CD4-positive, alpha-beta T cell treated with Interferon alpha-2 for 1 hour (primary cell): ENCODE measurements at regions not wholly inside any gene's neighbourhood (a gene's known extent, or its start where the extent isn't known, plus 50 kb on each side); places are given as distances from the start of the nearest gene placed in this dataset.
"Not testable (repeated sequence)": the region's sequence is repeated elsewhere in the genome, so short reads cannot be mapped to it uniquely, and the experiment has no call there.

Experiments used
- DNase-seq, 2 donors: peaks; one replicate each; pipeline ENCODE4 v3.0.0-alpha.2; 2020 to 2022

GRCh38 chr2:180829261-180829660 lies 151.1 kb upstream of the UBE2E3 start:
- DNase-seq = no peak

DNA sequence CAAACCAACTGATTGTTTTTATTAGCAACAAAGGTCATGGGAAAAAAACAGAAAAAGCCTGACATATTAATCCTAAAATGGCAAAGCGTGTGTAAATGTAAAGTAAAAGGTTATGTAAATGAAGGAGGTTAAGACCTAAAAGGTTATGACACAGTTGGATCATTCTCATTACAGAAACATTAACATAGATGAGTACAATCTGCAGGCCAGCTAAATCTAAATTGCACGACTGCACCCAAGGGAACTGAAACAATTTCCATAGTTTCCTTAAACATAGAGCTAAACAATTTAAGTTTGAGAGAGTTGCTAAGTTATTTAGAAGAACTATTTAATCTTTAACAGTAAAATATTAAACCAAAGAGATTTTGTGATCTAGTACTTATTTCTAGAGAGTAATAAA lies 151.6 kb upstream of the UBE2E3 start:
- no peak for DNase-seq

- no peak for DNase-seq
Observed at GRCh38 chr2:180823546-180824141, 156.8 kb upstream of the UBE2E3 start.

DNA sequence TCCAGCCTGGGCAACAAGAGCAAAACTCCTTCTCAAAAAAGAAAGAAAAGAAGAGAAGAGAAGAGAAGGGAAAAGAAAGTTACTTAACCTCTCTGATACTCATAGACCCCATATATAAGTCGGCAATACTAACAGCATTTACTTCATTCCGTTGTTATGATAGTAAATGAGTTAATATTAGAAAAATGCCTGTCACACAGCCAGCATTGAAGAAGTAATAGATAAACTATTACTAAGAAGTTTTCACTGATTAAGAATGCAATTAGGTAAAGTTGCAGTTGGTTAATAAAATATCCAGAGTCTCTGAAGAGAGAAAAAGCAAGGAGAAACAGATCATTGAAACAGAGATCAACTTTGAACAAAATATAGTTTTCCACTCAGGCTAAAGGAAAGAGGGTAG lies 161.3 kb upstream of the UBE2E3 start:
- DNase-seq = no peak

GRCh38 chr2:180818700-180819099 lies 161.7 kb upstream of the UBE2E3 start:
- not testable (repeated sequence) for DNase-seq

- DNase-seq = no peak
Observed at GRCh38 chr2:180799141-180799540, 181.3 kb upstream of the UBE2E3 start.

GRCh38 chr2:180790891-180791290 lies 189.5 kb upstream of the UBE2E3 start:
- no peak for DNase-seq

DNA sequence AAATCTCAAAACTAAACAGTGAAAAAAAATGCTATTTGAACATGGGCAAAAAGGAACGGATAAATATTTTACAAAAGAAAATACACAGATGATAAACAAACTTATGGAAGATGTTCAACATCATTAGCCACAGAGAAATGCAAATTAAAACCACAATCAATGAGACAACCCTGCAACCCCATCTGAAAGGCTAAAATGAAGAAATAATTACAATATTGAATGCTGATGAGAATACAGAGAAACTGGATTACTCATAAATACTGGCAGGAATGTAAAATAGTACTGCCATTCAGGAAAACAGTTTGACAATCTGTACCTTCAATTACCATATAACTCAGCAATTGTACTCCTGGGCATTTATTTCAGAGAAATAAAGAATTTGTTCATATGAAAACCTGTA lies 193.1 kb upstream of the UBE2E3 start:
- no peak for DNase-seq

GRCh38 chr2:180781276-180781675 lies 199.1 kb upstream of the UBE2E3 start:
- no peak for DNase-seq

- no peak for DNase-seq
Observed at GRCh38 chr2:180778291-180778690, 202.1 kb upstream of the UBE2E3 start.

DNA sequence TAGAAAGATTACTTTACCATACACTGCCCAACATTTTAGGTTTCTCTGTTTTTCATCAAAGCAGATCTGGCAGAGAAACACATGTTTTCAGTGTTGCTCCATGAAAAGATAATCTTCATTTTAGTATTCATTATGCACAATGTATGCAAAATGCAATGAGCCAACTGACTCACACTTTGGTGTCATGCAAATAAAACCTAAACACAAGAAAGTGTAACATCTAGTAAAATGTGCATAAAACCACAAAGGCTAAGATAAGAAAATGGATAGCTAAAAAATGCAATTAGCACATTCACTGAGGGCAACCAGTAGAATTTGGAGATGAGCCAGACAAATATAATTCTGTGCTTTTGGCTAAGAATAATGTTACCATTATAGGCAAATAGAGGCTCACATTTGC lies 203.5 kb upstream of the UBE2E3 start:
- no peak for DNase-seq

- no peak for DNase-seq
Observed at GRCh38 chr2:180775711-180776110, 204.7 kb upstream of the UBE2E3 start.

DNA sequence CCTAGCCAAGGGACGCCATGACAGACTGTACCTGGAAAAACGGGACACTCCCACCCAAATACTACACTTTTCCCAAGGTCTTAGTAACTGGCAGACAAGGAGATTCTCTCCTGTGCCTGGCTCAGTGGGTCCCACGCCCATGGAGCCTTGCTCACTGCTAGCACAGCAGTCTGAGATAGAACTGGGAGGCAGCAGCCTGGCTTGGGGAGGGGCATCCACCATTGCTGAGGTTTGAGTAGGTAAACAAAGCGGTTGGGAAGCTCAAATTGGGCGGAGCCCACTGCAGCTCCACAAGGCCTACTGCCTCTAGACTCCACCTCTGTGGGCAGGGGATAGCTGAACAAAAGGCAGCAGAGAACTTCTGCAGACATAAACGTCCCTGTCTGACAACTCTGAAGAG lies 215.1 kb upstream of the UBE2E3 start:
- DNase-seq = not testable (repeated sequence)

- DNase-seq = no peak
Observed at GRCh38 chr2:180763263-180763989, 217.0 kb upstream of the UBE2E3 start.

GRCh38 chr2:180761224-180761623 lies 219.2 kb upstream of the UBE2E3 start:
- DNase-seq = no peak

DNA sequence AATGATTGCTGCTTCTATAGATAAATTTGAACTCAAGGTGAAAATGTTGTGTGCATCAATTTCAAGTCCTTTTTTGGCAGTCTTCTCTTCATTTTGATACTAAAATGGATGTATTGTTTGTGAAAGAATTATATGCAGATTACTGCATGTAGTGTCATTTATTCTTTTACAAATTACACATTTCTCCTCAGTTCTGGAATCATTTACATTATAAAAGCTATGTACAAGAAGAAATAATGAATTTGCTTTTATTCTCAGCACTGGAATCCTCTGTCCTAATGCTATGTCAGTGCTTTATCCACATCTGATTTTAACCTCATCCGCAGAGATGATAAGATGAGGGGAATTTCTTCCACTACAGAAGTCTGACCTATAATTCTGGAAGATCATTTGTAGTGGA lies 220.8 kb upstream of the UBE2E3 start:
- no peak for DNase-seq

DNA sequence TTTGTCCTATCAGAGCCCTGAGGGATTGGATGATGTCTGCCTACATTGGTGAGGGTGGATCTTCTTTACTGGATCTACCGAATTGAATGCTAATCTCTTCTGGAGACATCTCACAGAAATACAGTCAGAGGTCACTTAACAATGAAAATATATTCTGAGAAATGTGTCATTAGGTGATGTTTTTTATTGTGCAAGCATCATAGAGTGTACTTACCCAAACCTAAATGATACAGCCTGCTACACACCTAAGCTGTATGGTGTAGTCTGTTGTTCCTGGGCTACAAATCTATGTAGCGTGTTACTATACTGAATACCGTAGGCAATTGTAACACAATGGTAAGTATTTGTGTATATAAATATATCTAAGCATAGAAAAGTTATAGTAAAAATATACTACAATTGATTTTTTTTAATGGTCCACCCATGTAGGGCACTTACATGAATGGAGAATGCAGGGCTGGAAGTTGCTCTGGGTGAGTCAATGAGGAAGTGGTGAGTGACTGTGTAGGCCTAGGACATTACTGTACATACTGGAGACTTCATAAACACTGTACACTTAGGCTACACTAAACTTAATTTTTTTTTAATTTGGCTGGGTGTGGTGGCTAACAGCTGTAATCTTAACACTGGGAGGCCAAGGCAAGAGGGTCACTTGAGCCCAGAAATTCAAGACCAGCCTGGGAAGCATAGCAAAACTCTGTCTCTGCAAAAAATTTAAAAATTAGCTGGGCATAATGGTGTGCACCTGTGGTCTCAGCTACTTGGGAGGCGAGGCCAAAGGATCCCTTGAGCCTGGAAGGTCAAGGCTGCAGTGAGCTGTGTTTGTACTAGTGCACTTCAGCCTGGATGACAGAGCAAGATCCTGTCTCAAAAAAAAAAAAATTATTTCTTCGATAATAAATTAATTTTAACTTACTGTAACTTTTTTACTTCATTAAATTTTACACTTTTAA lies 226.3 kb upstream of the UBE2E3 start:
- no peak for DNase-seq

DNA sequence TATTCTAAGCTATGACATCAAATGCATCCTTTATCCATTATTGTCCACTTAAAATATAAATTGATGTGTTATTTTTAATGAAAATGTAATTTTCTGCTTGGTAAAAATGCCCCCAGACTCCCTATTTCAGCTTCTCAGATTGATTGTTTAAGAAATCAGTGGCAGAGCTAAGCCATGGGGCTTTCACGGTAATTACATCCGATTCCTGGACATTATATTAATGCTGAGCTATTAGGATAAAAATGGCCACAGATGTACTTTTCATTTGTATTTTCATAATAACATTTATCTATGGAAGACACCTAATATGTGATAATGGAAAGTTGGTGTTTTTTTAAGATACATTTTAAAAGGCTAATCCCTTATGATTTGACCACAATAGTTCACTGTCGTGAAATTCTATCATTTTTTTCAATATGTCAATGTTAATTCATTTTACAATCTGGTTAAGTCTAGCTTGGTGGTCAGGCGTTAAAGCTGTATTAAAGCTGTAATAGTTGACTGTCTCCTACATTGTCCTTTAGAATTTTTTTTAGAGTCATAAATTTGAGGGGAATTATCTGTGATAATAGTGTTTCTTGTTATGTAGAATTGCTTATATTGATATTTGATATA lies 229.0 kb upstream of the UBE2E3 start:
- DNase-seq = no peak

GRCh38 chr2:180747728-180748127 lies 232.7 kb upstream of the UBE2E3 start:
- no peak for DNase-seq

GRCh38 chr2:180743401-180743800 lies 237.0 kb upstream of the UBE2E3 start:
- no peak for DNase-seq

DNA sequence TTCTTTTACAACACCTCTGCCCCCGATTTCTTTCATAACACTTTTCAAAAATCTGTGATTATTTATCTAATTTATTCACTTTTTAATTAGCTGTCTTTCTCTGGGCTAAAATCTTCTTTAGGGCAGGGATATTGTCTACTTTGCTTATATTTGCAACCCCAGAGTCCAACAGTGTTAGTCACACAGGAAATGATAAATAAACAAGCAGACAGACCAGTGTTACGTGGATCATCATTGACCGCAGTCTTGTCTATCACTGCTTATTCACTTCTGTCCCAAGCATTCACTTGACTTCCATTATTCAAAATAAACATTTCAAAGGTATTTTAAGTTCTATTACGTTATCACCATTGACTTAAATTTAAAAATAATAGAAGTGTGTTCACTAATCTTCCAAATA lies 237.6 kb upstream of the UBE2E3 start:
- DNase-seq = no peak

- no peak for DNase-seq
Observed at GRCh38 chr2:180739070-180739469, 241.3 kb upstream of the UBE2E3 start.

- no peak for DNase-seq
Observed at GRCh38 chr2:180735799-180736198, 244.6 kb upstream of the UBE2E3 start.
